Iris pigment epithelial cell (primary cell): ENCODE measurements at regions not wholly inside any gene's neighbourhood (a gene's known extent, or its start where the extent isn't known, plus 50 kb on each side); places are given as distances from the start of the nearest gene placed in this dataset.
"Not testable (repeated sequence)": the region's sequence is repeated elsewhere in the genome, so short reads cannot be mapped to it uniquely, and the experiment has no call there.

Source experiments
- DNase-seq: peaks from one replicate; pipeline ENCODE4 v3.0.0-alpha.2; 2011; ENCODE audit warnings: low read depth

- no peak for DNase-seq
Measured at GRCh38 chr12:91887957-91888356, 257.7 kb downstream of the BTG1 start.

GRCh38 chr12:91885851-91886731 lies 259.6 kb downstream of the BTG1 start:
- DNase-seq, result peak; percentile 3

GRCh38 chr12:91884230-91884629 lies 261.4 kb downstream of the BTG1 start:
- DNase-seq, result no peak

- DNase-seq, result peak; percentile 7
Measured at GRCh38 chr12:91883811-91884210, 261.8 kb downstream of the BTG1 start.

GRCh38 chr12:91882910-91883309 lies 262.7 kb downstream of the BTG1 start:
- DNase-seq, result no peak

GRCh38 chr12:91880528-91880927 lies 265.1 kb downstream of the BTG1 start:
- DNase-seq, result no peak

GRCh38 chr12:91877456-91878235 lies 268.0 kb downstream of the BTG1 start:
- DNase-seq, result no peak

GRCh38 chr12:91877022-91877421 lies 268.6 kb downstream of the BTG1 start:
- DNase-seq, result peak; percentile 63

- not testable (repeated sequence) for DNase-seq
Measured at GRCh38 chr12:91875671-91876070, 270.0 kb downstream of the BTG1 start.

- DNase-seq, result peak; percentile 51
Measured at GRCh38 chr12:91874086-91874865, 271.4 kb downstream of the BTG1 start.

- DNase-seq, result no peak
Measured at GRCh38 chr12:91871751-91872150, 273.9 kb downstream of the BTG1 start.

- no peak for DNase-seq
Measured at GRCh38 chr12:91870872-91871707, 274.6 kb downstream of the BTG1 start.

- no peak for DNase-seq
Measured at GRCh38 chr12:91868054-91868453, 277.6 kb downstream of the BTG1 start.

GRCh38 chr12:91866566-91866965 lies 279.1 kb downstream of the BTG1 start:
- DNase-seq, result no peak

GRCh38 chr12:91863702-91864101 lies 281.9 kb downstream of the BTG1 start:
- no peak for DNase-seq

- no peak for DNase-seq
Measured at GRCh38 chr12:91861554-91861953, 284.1 kb downstream of the BTG1 start.

- no peak for DNase-seq
Measured at GRCh38 chr12:91859347-91859746, 286.3 kb downstream of the BTG1 start.

GRCh38 chr12:91857813-91858542 lies 287.7 kb downstream of the BTG1 start:
- DNase-seq, result no peak

GRCh38 chr12:91854725-91855124 lies 290.9 kb downstream of the BTG1 start:
- DNase-seq, result peak; percentile 77

- DNase-seq, result no peak
Measured at GRCh38 chr12:91853350-91854127, 292.1 kb downstream of the BTG1 start.
